Chondrocyte (in vitro differentiated cells): ENCODE measurements at regions not wholly inside any gene's neighbourhood (a gene's known extent, or its start where the extent isn't known, plus 50 kb on each side); places are given as distances from the start of the nearest gene placed in this dataset.

Source experiments
- DNase-seq: peaks from one replicate; pipeline ENCODE4 v3.0.0; 2021; ENCODE audit warnings: mixed read lengths, low spot score
- H3K27ac Mint-ChIP-seq: one replicate; pipeline ENCODE4 v1.8.0; 2021; ENCODE audit warnings: mild to moderate bottlenecking, moderate library complexity, mixed read lengths; ENCODE audit not compliant: unreplicated experiment
- H3K27me3 Mint-ChIP-seq: 2 replicates; pipeline ENCODE4 v1.8.0; 2021; ENCODE audit warnings: low read depth, mixed read lengths
- H3K36me3 Mint-ChIP-seq: 2 replicates; pipeline ENCODE4 v1.8.0; 2021; ENCODE audit warnings: low read depth, mixed read lengths
- H3K4me1 Mint-ChIP-seq: 2 replicates; pipeline ENCODE4 v1.8.0; 2021; ENCODE audit warnings: low read depth, mild to moderate bottlenecking, mixed read lengths
- H3K4me3 Mint-ChIP-seq: one replicate; pipeline ENCODE4 v1.8.0; 2021; ENCODE audit warnings: mild to moderate bottlenecking, moderate library complexity, mixed read lengths; ENCODE audit not compliant: unreplicated experiment
- H3K9me3 Mint-ChIP-seq: 2 replicates; pipeline ENCODE4 v1.8.0; 2021; ENCODE audit warnings: low read depth, mixed read lengths
- CTCF ChIP-seq: fragments of 200-600 bp; sonication (generic); IDR thresholded peaks from 2 replicates; pipeline ENCODE4 v1.5.0; 2021; ENCODE audit warnings: antibody characterized with exemption, mild to moderate bottlenecking, moderate library complexity

- H3K4me3 Mint-ChIP-seq = no peak overlapping the region
- H3K27ac Mint-ChIP-seq = no peak overlapping the region
- DNase-seq = no peak
Observed at GRCh38 chr16:62899737-62900136, 863.5 kb upstream of the CDH8 start.

GRCh38 chr16:62889097-62889496 lies 852.9 kb upstream of the CDH8 start:
- H3K4me1 Mint-ChIP-seq = no peaks in the 10 kb centered on the region
- no peaks in the 10 kb centered on the region for H3K27me3 Mint-ChIP-seq
- no peaks in the 10 kb centered on the region for H3K36me3 Mint-ChIP-seq
- H3K27ac Mint-ChIP-seq = no peak overlapping the region
- DNase-seq = no peak
- no peak overlapping the region for H3K4me3 Mint-ChIP-seq
- H3K9me3 Mint-ChIP-seq = peaks cover 19% of the 10 kb centered on the region
- no peak for TF ChIP-seq CTCF

More at GRCh38 chr16:62899737-62900136, 863.5 kb upstream of the CDH8 start:
- Mint-ChIP-seq H3K4me1 (no peaks in the 10 kb centered on the region), H3K36me3 (no peaks in the 10 kb centered on the region), H3K27me3 (peaks cover 1% of the 10 kb centered on the region), H3K9me3 (peaks cover 6% of the 10 kb centered on the region)
- TF ChIP-seq CTCF = no peak

- DNase-seq = no peak
- Mint-ChIP-seq H3K27me3 (peaks cover 6% of the 10 kb centered on the region), H3K27ac (no peak overlapping the region), H3K9me3 (peaks cover under 1% of the 10 kb centered on the region), H3K4me1 (no peaks in the 10 kb centered on the region), H3K4me3 (no peak overlapping the region), H3K36me3 (no peaks in the 10 kb centered on the region)
- no peak for TF ChIP-seq CTCF
Observed at GRCh38 chr16:62883509-62883908, 847.3 kb upstream of the CDH8 start.

DNA sequence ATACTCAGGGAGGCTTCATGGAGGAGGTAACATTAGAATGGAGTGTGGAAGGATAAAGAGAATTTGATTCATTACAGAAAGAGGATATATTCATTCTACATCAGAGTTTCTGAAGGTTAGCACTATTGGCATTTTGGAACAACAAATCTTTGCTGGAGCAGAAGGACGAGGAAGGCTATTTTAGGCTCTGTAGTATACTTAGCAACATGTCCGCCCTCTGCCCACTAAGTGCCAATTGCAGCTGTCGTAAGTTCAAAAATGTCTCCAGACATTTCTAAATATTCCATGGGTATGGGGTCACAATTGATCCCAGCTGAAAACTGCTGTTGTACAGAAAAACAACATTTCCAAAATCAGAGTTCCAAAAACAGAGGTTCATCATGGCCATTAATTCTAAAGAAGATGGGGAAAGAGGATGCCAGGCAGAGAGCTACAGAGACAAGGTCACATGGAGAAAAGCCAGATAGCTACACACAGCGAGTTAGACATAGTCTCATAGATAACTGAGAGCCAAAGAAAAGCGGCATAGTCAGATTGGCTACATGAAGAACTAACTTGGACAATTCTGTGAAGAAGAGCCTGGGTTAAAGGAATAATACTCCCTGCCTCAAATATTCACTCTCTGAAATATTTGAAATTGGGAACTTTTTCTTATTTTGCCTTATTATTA lies 846.4 kb upstream of the CDH8 start:
- DNase-seq = no peak
- TF ChIP-seq CTCF = no peak
- H3K36me3 Mint-ChIP-seq = no peaks in the 10 kb centered on the region
- H3K4me1 Mint-ChIP-seq = no peaks in the 10 kb centered on the region
- H3K27ac Mint-ChIP-seq = no peak overlapping the region
- no peaks in the 10 kb centered on the region for H3K9me3 Mint-ChIP-seq
- peaks cover 6% of the 10 kb centered on the region for H3K27me3 Mint-ChIP-seq
- H3K4me3 Mint-ChIP-seq = no peak overlapping the region

- no peaks in the 10 kb centered on the region for H3K36me3 Mint-ChIP-seq
- peaks cover 2% of the 10 kb centered on the region for H3K27me3 Mint-ChIP-seq
- no peak overlapping the region for H3K27ac Mint-ChIP-seq
- no peak overlapping the region for H3K4me3 Mint-ChIP-seq
- no peak for DNase-seq
- TF ChIP-seq CTCF = no peak
- no peaks in the 10 kb centered on the region for H3K9me3 Mint-ChIP-seq
- no peaks in the 10 kb centered on the region for H3K4me1 Mint-ChIP-seq
Observed at GRCh38 chr16:62876133-62876532, 839.9 kb upstream of the CDH8 start.
